ENCODE measurements at regions not wholly inside any gene's neighbourhood (a gene's known extent, or its start where the extent isn't known, plus 50 kb on each side); places are given as distances from the start of the nearest gene placed in this dataset.
A peak's percentile ranks its signal among the peaks of the same experiment; 100 is the strongest.

- no peaks in the 10 kb centered on the region for H3K36me3 ChIP-seq (ENCODE audit: insufficient read depth)
- H3F3A ChIP-seq (replicated peaks; ENCODE audit: low read depth): no peaks in the 10 kb centered on the region; the same call in 1 of the 2 replicates
- no peaks in the 10 kb centered on the region for H3K27me3 ChIP-seq (ENCODE audit: insufficient read depth)
- peak overlapping the region; percentile 97 for H2AFZ ChIP-seq
- no peaks in the 10 kb centered on the region for H3K79me2 ChIP-seq (replicated peaks; ENCODE audit: insufficient read depth)
- TF ChIP-seq POLR2AphosphoS5 (IDR thresholded peaks at IDR 0.05; ENCODE audit: low read depth) (no peak), EZH2phosphoT487 (IDR thresholded peaks at IDR 0.05; ENCODE audit: unreplicated experiment) (no peak), NANOG (IDR thresholded peaks at IDR 0.05; ENCODE audit: borderline replicate concordance) (no peak), REST (IDR thresholded peaks at IDR 0.05; ENCODE audit: unreplicated experiment) (no peak), ZNF114 (CRISPR knock-in tag; IDR thresholded peaks at IDR 0.05) (no peak), JUNB (IDR thresholded peaks at IDR 0.05; ENCODE audit: unreplicated experiment) (no peak), CTCF (conservative IDR thresholded peaks at IDR 0.05; ENCODE audit: low read depth in 2 of 2) (no peak), EZH2 (IDR thresholded peaks at IDR 0.05; ENCODE audit: low read depth, unreplicated experiment) (no peak), STAT1 (IDR thresholded peaks at IDR 0.05; ENCODE audit: unreplicated experiment) (no peak), CREB1 (CRISPR knock-in tag; IDR thresholded peaks at IDR 0.05; ENCODE audit: low read depth) (no peak), ZNF331 (CRISPR knock-in tag; IDR thresholded peaks at IDR 0.05; ENCODE audit: low read depth) (no peak)
- TF ChIP-seq, protein P1, sequence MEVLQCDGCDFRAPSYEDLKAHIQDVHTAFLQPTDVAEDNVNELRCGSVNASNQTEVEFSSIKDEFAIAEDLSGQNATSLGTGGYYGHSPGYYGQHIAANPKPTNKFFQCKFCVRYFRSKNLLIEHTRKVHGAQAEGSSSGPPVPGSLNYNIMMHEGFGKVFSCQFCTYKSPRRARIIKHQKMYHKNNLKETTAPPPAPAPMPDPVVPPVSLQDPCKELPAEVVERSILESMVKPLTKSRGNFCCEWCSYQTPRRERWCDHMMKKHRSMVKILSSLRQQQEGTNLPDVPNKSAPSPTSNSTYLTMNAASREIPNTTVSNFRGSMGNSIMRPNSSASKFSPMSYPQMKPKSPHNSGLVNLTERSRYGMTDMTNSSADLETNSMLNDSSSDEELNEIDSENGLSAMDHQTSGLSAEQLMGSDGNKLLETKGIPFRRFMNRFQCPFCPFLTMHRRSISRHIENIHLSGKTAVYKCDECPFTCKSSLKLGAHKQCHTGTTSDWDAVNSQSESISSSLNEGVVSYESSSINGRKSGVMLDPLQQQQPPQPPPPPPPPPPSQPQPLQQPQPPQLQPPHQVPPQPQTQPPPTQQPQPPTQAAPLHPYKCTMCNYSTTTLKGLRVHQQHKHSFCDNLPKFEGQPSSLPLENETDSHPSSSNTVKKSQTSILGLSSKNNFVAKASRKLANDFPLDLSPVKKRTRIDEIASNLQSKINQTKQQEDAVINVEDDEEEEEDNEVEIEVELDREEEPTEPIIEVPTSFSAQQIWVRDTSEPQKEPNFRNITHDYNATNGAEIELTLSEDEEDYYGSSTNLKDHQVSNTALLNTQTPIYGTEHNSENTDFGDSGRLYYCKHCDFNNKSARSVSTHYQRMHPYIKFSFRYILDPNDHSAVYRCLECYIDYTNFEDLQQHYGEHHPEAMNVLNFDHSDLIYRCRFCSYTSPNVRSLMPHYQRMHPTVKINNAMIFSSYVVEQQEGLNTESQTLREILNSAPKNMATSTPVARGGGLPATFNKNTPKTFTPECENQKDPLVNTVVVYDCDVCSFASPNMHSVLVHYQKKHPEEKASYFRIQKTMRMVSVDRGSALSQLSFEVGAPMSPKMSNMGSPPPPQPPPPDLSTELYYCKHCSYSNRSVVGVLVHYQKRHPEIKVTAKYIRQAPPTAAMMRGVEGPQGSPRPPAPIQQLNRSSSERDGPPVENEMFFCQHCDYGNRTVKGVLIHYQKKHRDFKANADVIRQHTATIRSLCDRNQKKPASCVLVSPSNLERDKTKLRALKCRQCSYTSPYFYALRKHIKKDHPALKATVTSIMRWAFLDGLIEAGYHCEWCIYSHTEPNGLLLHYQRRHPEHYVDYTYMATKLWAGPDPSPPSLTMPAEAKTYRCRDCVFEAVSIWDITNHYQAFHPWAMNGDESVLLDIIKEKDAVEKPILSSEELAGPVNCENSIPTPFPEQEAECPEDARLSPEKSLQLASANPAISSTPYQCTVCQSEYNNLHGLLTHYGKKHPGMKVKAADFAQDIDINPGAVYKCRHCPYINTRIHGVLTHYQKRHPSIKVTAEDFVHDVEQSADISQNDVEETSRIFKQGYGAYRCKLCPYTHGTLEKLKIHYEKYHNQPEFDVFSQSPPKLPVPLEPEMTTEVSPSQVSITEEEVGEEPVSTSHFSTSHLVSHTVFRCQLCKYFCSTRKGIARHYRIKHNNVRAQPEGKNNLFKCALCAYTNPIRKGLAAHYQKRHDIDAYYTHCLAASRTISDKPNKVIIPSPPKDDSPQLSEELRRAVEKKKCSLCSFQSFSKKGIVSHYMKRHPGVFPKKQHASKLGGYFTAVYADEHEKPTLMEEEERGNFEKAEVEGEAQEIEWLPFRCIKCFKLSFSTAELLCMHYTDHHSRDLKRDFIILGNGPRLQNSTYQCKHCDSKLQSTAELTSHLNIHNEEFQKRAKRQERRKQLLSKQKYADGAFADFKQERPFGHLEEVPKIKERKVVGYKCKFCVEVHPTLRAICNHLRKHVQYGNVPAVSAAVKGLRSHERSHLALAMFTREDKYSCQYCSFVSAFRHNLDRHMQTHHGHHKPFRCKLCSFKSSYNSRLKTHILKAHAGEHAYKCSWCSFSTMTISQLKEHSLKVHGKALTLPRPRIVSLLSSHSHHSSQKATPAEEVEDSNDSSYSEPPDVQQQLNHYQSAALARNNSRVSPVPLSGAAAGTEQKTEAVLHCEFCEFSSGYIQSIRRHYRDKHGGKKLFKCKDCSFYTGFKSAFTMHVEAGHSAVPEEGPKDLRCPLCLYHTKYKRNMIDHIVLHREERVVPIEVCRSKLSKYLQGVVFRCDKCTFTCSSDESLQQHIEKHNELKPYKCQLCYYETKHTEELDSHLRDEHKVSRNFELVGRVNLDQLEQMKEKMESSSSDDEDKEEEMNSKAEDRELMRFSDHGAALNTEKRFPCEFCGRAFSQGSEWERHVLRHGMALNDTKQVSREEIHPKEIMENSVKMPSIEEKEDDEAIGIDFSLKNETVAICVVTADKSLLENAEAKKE (CRISPR knock-in tag; IDR thresholded peaks at IDR 0.05): no peak
- TF ChIP-seq, protein P2, sequence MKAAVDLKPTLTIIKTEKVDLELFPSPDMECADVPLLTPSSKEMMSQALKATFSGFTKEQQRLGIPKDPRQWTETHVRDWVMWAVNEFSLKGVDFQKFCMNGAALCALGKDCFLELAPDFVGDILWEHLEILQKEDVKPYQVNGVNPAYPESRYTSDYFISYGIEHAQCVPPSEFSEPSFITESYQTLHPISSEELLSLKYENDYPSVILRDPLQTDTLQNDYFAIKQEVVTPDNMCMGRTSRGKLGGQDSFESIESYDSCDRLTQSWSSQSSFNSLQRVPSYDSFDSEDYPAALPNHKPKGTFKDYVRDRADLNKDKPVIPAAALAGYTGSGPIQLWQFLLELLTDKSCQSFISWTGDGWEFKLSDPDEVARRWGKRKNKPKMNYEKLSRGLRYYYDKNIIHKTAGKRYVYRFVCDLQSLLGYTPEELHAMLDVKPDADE (IDR thresholded peaks at IDR 0.05): no peak
- Mint-ChIP-seq H3K4me3 (no peak overlapping the region), H3K4me1 (peaks cover 25% of the 10 kb centered on the region), H3K27me3 (ENCODE audit: insufficient read depth, low read depth, poor library complexity) (peaks cover 4% of the 10 kb centered on the region), H3K36me3 (ENCODE audit: low read depth) (no peaks in the 10 kb centered on the region), H3K27ac (peak overlapping the region; percentile 91), H3K9me3 (no peaks in the 10 kb centered on the region)
- H4K20me1 ChIP-seq (replicated peaks; ENCODE audit: insufficient read depth): no peaks in the 10 kb centered on the region
- H3K4me2 ChIP-seq: peak overlapping the region; percentile 67
- DNase-seq (ENCODE audit: low spot score): peak; percentile 31
- peaks cover 22% of the 10 kb centered on the region for H3K4me1 ChIP-seq (ENCODE audit: insufficient read depth)
- peak; percentile 69 for ATAC-seq
- no peak overlapping the region for H3K27ac ChIP-seq (ENCODE audit: low read depth)
- no peaks in the 10 kb centered on the region; the same call in 1 of the 2 replicates for H3K9me2 ChIP-seq (ENCODE audit: insufficient read depth)
- no peak overlapping the region; the same call in 1 of the 2 replicates for H3K4me3 ChIP-seq
Measured at GRCh38 chr2:204115137-204116056, 178.8 kb downstream of the ICOS start.

Data from GM23338 (cell line).